Upper lobe of left lung (tissue), 6 donors: ENCODE measurements at regions not wholly inside any gene's neighbourhood (a gene's known extent, or its start where the extent isn't known, plus 50 kb on each side); places are given as distances from the start of the nearest gene placed in this dataset.
A peak's percentile ranks its signal among the peaks of the same experiment; 100 is the strongest.

Experiments
- ATAC-seq, 2 donors: fragments of 200-7000 bp; cut with Tn5 transposase; one replicate each; pipeline ENCODE4 v1.9.1; 2022; ENCODE audit warnings: mild to moderate bottlenecking in 2 of 2, moderate library complexity in 2 of 2; ENCODE audit not compliant: low FRiP score in 2 of 2
- DNase-seq, 2 donors: peaks; one replicate each; pipeline ENCODE4 v3.0.0-alpha.2; 2019 to 2020
- H3K27ac ChIP-seq, 4 donors: fragments of 200-600 bp; sonication (generic); one replicate each; pipeline ENCODE4 v1.5.1; 2016 to 2019
- H3K27me3 ChIP-seq, 4 donors: fragments of 200-600 bp; sonication (generic); one replicate each; pipeline ENCODE4 v1.5.1; 2017 to 2019
- H3K36me3 ChIP-seq, 4 donors: fragments of 200-600 bp; sonication (generic); one replicate each; pipeline ENCODE4 v1.5.1; 2016 to 2019
- H3K4me1 ChIP-seq, 4 donors: fragments of 200-600 bp; sonication (generic); one replicate each; pipeline ENCODE4 v1.5.1; 2018 to 2019
- H3K4me3 ChIP-seq, 4 donors: fragments of 200-600 bp; sonication (generic); one replicate each; pipeline ENCODE4 v1.5.1; 2017 to 2019; ENCODE audit warnings: mild to moderate bottlenecking in 2 of 4, moderate library complexity in 1 of 4
- H3K9me3 ChIP-seq, 4 donors: fragments of 200-600 bp; sonication (generic); one replicate each; pipeline ENCODE4 v1.5.1; 2018 to 2019
- EP300 ChIP-seq, 4 donors: sonication (generic); formaldehyde crosslinking; IDR thresholded peaks; one replicate each; pipeline ENCODE4 v1.5.1; 2017; ENCODE audit warnings: antibody characterized with exemption in 4 of 4, control low read depth in 2 of 4
- POLR2A ChIP-seq, 4 donors: fragments of 450-650 bp; IDR thresholded peaks; one replicate each; pipeline ENCODE4 v1.5.1; 2016 to 2017; ENCODE audit warnings: antibody characterized with exemption in 4 of 4, mild to moderate bottlenecking in 2 of 4
- POLR2AphosphoS5 ChIP-seq, 2 donors: sonication (generic); formaldehyde crosslinking; IDR thresholded peaks; one replicate each; pipeline ENCODE4 v1.5.1; 2017; ENCODE audit warnings: antibody characterized with exemption in 2 of 2
- WGBS, 2 donors: methylation state at CpG; one replicate each; pipeline ENCODE4 v1.1.5; 2017 to 2018; 5-methylcytosine and 5-hydroxymethylcytosine counted together
- TF ChIP-seq, protein P1 (sequence below), 6 experiments: fragments of 450-650 bp in 4 of 6; fragments of 200-600 bp in 2 of 6; sonication (generic) in 2 of 6; IDR thresholded peaks; one replicate each; pipeline ENCODE4 v1.5.1; 2016 to 2019; ENCODE audit warnings: antibody characterized with exemption in 6 of 6
- donor health status: DM: no; HTN: no; CAD: no; lungs with moderate emphysema.
- donor health status: DM: no; HTN: yes; CAD: no; lungs with severe emphysema.

GRCh38 chrX:110408949-110409588, 50.4 kb downstream of the RTL9 start:
- Histone ChIP-seq H3K27ac (no peak overlapping the region), H3K9me3 (no peaks in the 10 kb centered on the region), H3K36me3 (no peaks in the 10 kb centered on the region), H3K4me1 (peaks cover 0 to 6% (median 0%) of the 10 kb centered on the region in 4 donors), H3K27me3 (no peaks in the 10 kb centered on the region), H3K4me3 (no peak overlapping the region)
- DNase-seq = no peak
- no peak for ATAC-seq
- 62 to 64% methylated on average over 6 to 9 of the region's 9 CpGs for WGBS, 2 donors
- TF ChIP-seq POLR2AphosphoS5 (IDR thresholded peaks at IDR 0.05) = no peak
- no peak for TF ChIP-seq EP300 (IDR thresholded peaks at IDR 0.05)
- TF ChIP-seq, protein P1, sequence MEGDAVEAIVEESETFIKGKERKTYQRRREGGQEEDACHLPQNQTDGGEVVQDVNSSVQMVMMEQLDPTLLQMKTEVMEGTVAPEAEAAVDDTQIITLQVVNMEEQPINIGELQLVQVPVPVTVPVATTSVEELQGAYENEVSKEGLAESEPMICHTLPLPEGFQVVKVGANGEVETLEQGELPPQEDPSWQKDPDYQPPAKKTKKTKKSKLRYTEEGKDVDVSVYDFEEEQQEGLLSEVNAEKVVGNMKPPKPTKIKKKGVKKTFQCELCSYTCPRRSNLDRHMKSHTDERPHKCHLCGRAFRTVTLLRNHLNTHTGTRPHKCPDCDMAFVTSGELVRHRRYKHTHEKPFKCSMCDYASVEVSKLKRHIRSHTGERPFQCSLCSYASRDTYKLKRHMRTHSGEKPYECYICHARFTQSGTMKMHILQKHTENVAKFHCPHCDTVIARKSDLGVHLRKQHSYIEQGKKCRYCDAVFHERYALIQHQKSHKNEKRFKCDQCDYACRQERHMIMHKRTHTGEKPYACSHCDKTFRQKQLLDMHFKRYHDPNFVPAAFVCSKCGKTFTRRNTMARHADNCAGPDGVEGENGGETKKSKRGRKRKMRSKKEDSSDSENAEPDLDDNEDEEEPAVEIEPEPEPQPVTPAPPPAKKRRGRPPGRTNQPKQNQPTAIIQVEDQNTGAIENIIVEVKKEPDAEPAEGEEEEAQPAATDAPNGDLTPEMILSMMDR (IDR thresholded peaks at IDR 0.05) = no peak

- WGBS, 2 donors = 44 to 52% methylated on average over 6 of the region's 6 CpGs
- peaks cover 0 to 6% (median 0%) of the 10 kb centered on the region in 4 donors for H3K4me1 ChIP-seq
- H3K36me3 ChIP-seq = no peaks in the 10 kb centered on the region
- no peak overlapping the region for H3K4me3 ChIP-seq
- H3K27ac ChIP-seq = no peak overlapping the region
- no peaks in the 10 kb centered on the region for H3K9me3 ChIP-seq
- DNase-seq (no peak), ATAC-seq (no peak)
- TF ChIP-seq EP300 (IDR thresholded peaks at IDR 0.05) (no peak), POLR2AphosphoS5 (IDR thresholded peaks at IDR 0.05) (no peak), POLR2A (IDR thresholded peaks at IDR 0.05) (no peak)
- TF ChIP-seq, protein P1 (IDR thresholded peaks at IDR 0.05) = no peak
- H3K27me3 ChIP-seq = no peaks in the 10 kb centered on the region
Measured at GRCh38 chrX:110409925-110410324, 51.3 kb downstream of the RTL9 start.

- 62 to 66% methylated on average over 5 of the region's 5 CpGs for WGBS, 2 donors
- ATAC-seq = no peak
- H3K9me3 ChIP-seq = no peaks in the 10 kb centered on the region
- TF ChIP-seq POLR2AphosphoS5 (IDR thresholded peaks at IDR 0.05) = no peak
- TF ChIP-seq, protein P1 (IDR thresholded peaks at IDR 0.05) = no peak
- no peak for TF ChIP-seq EP300 (IDR thresholded peaks at IDR 0.05)
- no peak for TF ChIP-seq POLR2A (IDR thresholded peaks at IDR 0.05)
- peaks cover 0 to 6% (median 0%) of the 10 kb centered on the region in 4 donors for H3K4me1 ChIP-seq
- no peak for DNase-seq
- H3K36me3 ChIP-seq = no peaks in the 10 kb centered on the region
- no peak overlapping the region for H3K4me3 ChIP-seq
- H3K27ac ChIP-seq = no peak overlapping the region
- no peaks in the 10 kb centered on the region for H3K27me3 ChIP-seq
Measured at GRCh38 chrX:110410603-110411002, 52.0 kb downstream of the RTL9 start.

DNA sequence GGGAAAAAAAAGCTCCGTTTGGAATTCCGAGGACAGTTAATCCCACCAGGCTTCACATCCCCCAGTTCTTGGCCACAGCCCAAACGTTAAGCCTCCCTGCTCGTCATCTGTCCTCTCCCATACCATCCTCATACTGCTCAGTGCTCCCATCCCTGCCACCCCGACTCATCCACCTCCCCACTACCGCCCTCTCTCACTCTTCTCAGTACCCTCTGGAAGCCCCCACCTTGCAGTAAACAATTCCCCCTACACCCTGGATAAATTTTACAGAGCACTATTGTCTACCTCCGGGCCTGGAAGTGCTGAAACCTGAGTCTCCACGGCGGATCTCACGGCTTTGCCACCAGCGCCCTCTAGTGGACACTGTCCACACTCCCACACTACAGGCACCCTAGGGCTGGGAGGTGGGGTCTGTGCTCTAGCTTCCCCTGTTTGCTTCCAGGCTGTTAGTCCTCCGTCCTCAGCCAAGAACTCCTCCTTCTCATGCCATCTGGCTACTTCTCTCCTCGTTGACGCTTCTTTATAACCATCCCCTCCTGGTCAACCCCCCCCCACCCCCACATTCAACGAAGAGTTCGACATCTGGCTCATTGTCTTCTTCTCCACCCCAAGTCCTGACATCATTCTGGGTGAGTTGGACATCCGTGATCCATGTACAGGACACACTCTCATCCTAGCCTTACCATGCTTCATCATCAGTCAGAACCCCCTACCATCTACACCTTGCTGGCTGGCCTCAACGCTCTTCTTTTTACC, 54.5 kb downstream of the RTL9 start:
- WGBS, 2 donors = 17 to 24% methylated on average over 18 of the region's 18 CpGs
- peak in 1 of 2 donors; percentile 73 for DNase-seq
- Histone ChIP-seq H3K36me3 (no peaks in the 10 kb centered on the region), H3K4me3 (no peak overlapping the region), H3K4me1 (peaks cover 0 to 6% (median 0%) of the 10 kb centered on the region in 4 donors), H3K9me3 (no peaks in the 10 kb centered on the region), H3K27me3 (no peaks in the 10 kb centered on the region), H3K27ac (no peak overlapping the region)
- TF ChIP-seq, protein P1 (IDR thresholded peaks at IDR 0.05) = peak; percentile 56 to 88 (median 75)
- no peak for TF ChIP-seq POLR2A (IDR thresholded peaks at IDR 0.05)
- ATAC-seq = peak; percentile 88 to 92
